ENCODE measurements at regions not wholly inside any gene's neighbourhood (a gene's known extent, or its start where the extent isn't known, plus 50 kb on each side); places are given as distances from the start of the nearest gene placed in this dataset.

- Histone ChIP-seq H3K27me3 (ENCODE audit: control insufficient read depth in 2 of 2, insufficient read depth in 2 of 2, low read length in 2 of 2) (no peaks in the 10 kb centered on the region), H3K9ac (ENCODE audit: insufficient read depth in 1 of 2, low read depth in 2 of 2, low read length in 2 of 2) (no peak overlapping the region), H3K79me2 (ENCODE audit: control insufficient read depth, insufficient read depth, low read length) (no peaks in the 10 kb centered on the region), H2AFZ (ENCODE audit: low read depth, low read length) (no peak overlapping the region), H3K27ac (ENCODE audit: extremely low read depth, low read depth, low read length) (no peak overlapping the region), H3K36me3 (ENCODE audit: control insufficient read depth, insufficient read depth, low read length) (no peaks in the 10 kb centered on the region), H3K4me1 (replicated peaks in 1 of 2; ENCODE audit: control insufficient read depth in 2 of 2, insufficient read depth in 2 of 2, low read length in 2 of 2) (no peaks in the 10 kb centered on the region), H3K4me2 (ENCODE audit: insufficient read depth, low read length) (no peak overlapping the region), H3K9me3 (replicated peaks; ENCODE audit: control insufficient read depth, insufficient read depth, low read depth, low read length) (no peaks in the 10 kb centered on the region), H3K9me1 (ENCODE audit: control insufficient read depth, insufficient read depth, low read length) (no peaks in the 10 kb centered on the region), H4K20me1 (replicated peaks; ENCODE audit: control insufficient read depth, insufficient read depth, low read length) (no peaks in the 10 kb centered on the region), H3K4me3 (no peak overlapping the region)
- ChIA-PET POLR2A (no interaction called here), CTCF (ENCODE audit: low intra/inter-chr PET ratio) (no interaction called here)
- no peak for TF ChIP-seq ZBTB7A (IDR thresholded peaks at IDR 0.05; ENCODE audit: borderline replicate concordance, control insufficient read depth, low read depth, low read length)
- no peak for TF ChIP-seq E2F4 (CRISPR knock-in tag; IDR thresholded peaks at IDR 0.05; ENCODE audit: low read depth)
- TF ChIP-seq GTF2A2 (tag; IDR thresholded peaks at IDR 0.05) = no peak
- DNase-seq (ENCODE audit: extremely low read depth in 1 of 4, low spot score in 3 of 4) = no peak
- FAIRE-seq = no peak
- no peak for ATAC-seq
- in situ Hi-C loops (cut with MboI) (no loop called here), intact Hi-C loops (cut with micrococcal nuclease) (no loop called here)
- BruUV-seq (replicated peaks) = no TSS peak
- WGBS (ENCODE audit: insufficient coverage, low coverage, missing lambda C conversion rate) = 0% methylated on average over 3 of the region's 3 CpGs
These were observed 287.0 kb upstream of the MAGEB18 start for GRCh38 chrX:25851141-25851540.

GRCh38 chrX:25853002-25853479 is 285.1 kb upstream of the MAGEB18 start:
- Histone ChIP-seq H3K36me3 (ENCODE audit: control insufficient read depth, insufficient read depth, low read length) (no peaks in the 10 kb centered on the region), H3K27me3 (ENCODE audit: control insufficient read depth in 2 of 2, insufficient read depth in 2 of 2, low read length in 2 of 2) (no peaks in the 10 kb centered on the region), H3K9me3 (replicated peaks; ENCODE audit: control insufficient read depth, insufficient read depth, low read depth, low read length) (no peaks in the 10 kb centered on the region), H3K9me1 (ENCODE audit: control insufficient read depth, insufficient read depth, low read length) (no peaks in the 10 kb centered on the region), H3K9ac (ENCODE audit: insufficient read depth in 1 of 2, low read depth in 2 of 2, low read length in 2 of 2) (no peak overlapping the region), H2AFZ (ENCODE audit: low read depth, low read length) (no peak overlapping the region), H3K79me2 (ENCODE audit: control insufficient read depth, insufficient read depth, low read length) (no peaks in the 10 kb centered on the region), H3K4me2 (ENCODE audit: insufficient read depth, low read length) (no peak overlapping the region), H3K4me3 (no peak overlapping the region), H3K27ac (ENCODE audit: extremely low read depth, low read depth, low read length) (no peak overlapping the region), H4K20me1 (replicated peaks; ENCODE audit: control insufficient read depth, insufficient read depth, low read length) (no peaks in the 10 kb centered on the region), H3K4me1 (replicated peaks in 1 of 2; ENCODE audit: control insufficient read depth in 2 of 2, insufficient read depth in 2 of 2, low read length in 2 of 2) (no peaks in the 10 kb centered on the region)
- BruUV-seq (replicated peaks) = no TSS peak
- WGBS (ENCODE audit: insufficient coverage, low coverage, missing lambda C conversion rate) = 0% methylated on average over 3 of the region's 3 CpGs
- in situ Hi-C loops (cut with MboI) (no loop called here), intact Hi-C loops (cut with micrococcal nuclease) (no loop called here)
- FAIRE-seq (no peak), ATAC-seq (no peak), DNase-seq (ENCODE audit: extremely low read depth in 1 of 4, low spot score in 3 of 4) (no peak)
- ChIA-PET CTCF (ENCODE audit: low intra/inter-chr PET ratio) (no interaction called here), POLR2A (no interaction called here)
- TF ChIP-seq EP400 (IDR thresholded peaks at IDR 0.05) (no peak), HNRNPLL (IDR thresholded peaks at IDR 0.05; ENCODE audit: low read depth, low read length, poor library complexity, severe bottlenecking) (no peak), ESRRA (IDR thresholded peaks at IDR 0.05; ENCODE audit: borderline replicate concordance, low read depth) (no peak), SMAD3 (CRISPR knock-in tag; conservative IDR thresholded peaks at IDR 0.05) (no peak), CUX1 (CRISPR knock-in tag; IDR thresholded peaks at IDR 0.05) (no peak), CC2D1A (IDR thresholded peaks at IDR 0.05) (no peak)

Data from K562 (cell line).